NK-92 treated with Interleukin-12 subunit alpha and Interleukin-12 subunit beta, amount 100 ng/mL, for 24 hours (cell line): ENCODE measurements at regions not wholly inside any gene's neighbourhood (a gene's known extent, or its start where the extent isn't known, plus 50 kb on each side); places are given as distances from the start of the nearest gene placed in this dataset.

Source experiments
- DNase-seq: peaks from one replicate; lab custom pipeline; 2025; lab: John Stamatoyannopoulos, UW

DNA sequence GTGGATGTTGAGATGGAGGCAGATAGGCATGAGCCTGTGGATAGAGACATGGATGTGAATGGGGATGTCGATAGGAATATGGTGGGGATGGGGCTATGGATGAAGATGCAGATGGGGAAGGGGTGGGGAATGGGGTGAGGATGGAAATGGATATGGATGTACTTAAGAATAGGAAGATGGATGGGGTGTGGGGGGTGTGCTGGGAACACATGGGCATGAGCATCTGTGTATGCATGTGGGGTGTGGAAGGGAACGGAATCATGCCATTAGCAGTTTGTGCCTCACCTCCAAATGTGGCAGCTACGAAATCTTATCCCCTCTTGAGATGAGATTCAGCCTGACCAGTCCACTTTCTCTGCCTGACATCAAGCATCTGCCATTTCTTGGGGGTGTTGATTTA lies 359.5 kb upstream of the MGMT start:
- DNase-seq = no peak

DNA sequence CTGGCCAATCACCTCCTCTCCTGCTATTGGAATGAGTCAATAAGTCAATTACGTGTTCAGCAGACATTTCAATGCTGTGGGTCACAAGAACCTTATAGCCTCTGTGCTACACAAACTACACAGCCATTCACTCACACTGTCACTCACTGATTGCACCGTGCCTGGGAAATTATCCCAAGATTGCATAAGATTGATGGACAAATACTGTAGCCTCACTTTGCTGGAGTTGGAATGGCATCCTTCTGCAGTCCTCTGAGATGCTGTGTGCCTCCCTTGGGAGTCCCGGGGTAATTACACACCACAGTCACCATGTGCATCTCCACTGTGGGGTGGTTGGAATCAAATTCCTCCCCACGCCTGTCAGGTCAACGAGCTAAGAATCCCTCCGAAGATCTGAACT lies 358.7 kb upstream of the MGMT start:
- no peak for DNase-seq

DNA sequence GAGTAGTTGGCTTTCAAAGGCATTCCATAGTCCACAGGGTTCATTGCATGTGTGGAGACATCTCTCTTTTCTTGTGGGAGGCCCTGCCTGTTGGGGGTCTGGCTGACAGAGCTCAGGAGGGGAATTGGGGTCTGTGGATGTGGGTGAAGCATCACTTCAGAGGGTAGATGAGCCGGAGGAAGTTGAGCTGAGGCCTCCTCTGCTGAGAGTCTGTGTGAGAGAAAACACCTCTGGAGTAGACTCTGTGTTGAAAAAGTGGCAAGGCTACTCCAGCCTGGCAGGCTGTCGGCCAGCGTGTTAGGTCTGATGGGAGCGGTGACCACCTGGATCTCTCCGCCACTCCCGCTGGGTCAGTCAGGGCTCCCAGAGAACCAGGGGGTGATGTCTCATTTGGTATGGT lies 358.0 kb upstream of the MGMT start:
- DNase-seq = no peak

DNA sequence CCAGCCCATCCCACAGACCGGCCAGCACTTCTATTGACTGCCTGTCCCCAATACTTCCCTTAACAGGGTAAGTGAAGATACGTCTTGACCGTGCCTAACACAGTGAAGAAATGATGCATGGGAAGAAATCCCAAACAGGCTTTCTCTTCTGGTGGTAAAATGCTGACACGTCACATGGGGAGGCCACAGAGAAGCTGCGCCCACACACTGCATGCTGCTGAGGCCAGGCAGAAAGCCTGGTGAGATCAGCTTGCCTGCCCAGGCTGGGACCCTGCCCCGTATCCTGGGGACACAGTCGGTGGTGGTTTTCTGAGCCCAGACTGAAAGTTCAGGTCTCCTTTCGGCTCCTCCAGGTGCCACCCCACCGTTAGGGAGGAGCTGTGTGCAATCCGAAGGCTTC lies 356.3 kb upstream of the MGMT start:
- DNase-seq = no peak

DNA sequence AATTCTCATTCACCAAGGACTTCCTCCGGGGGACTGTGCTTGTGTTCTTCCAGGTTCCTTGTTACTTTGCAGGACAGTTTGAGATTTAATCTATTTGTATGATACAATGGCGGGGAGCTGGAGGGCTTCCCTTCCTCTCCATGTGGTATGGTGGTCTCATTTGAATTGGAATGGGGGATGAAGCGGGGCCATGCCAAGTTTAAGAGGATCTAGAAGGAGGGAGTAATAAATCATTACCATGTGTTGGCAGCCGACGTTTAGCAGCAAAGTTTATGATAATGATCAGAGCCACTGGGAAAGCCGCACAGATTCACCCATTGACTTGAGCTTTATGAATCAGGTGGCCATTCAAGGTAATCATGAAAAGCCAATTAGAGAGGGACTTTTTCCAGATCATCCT lies 355.1 kb upstream of the MGMT start:
- DNase-seq = no peak

DNA sequence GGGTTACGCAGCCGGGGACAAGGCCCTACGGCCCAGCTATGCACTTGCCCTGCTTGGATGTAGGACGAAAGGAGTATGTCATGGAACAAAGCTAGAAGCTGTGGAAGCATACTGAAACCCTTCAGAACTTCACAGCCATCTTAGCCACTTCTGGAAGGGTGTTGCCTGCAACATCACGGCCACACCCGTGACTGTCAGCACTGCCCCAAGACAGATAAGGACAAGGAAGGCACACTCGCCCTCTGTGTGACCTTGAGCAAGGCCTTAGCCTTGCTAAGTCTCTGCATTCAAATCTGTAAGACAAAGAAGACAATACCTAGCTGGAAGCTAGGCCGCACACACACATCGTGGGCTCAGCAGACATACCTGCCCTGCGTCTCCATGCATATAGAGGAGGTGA lies 352.5 kb upstream of the MGMT start:
- no peak for DNase-seq

DNA sequence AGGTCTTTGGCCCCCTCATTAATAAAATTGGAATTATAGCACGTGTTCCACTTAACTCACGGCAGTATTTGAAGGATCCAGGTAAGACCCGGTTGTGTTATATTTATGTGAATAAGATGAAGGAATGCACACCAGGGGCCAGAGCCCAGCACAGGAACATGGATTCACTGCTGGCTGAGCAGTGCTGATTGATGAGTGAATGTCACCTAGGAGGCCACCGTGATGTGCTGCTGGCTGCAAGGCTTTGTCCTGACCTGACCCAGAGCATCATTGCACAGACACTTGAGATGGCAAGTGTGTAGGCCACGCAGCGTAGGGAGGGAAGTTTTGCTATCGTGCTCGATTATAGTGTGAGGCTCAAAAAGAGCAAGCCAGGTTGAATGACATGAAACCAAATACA lies 350.7 kb upstream of the MGMT start:
- DNase-seq = no peak

DNA sequence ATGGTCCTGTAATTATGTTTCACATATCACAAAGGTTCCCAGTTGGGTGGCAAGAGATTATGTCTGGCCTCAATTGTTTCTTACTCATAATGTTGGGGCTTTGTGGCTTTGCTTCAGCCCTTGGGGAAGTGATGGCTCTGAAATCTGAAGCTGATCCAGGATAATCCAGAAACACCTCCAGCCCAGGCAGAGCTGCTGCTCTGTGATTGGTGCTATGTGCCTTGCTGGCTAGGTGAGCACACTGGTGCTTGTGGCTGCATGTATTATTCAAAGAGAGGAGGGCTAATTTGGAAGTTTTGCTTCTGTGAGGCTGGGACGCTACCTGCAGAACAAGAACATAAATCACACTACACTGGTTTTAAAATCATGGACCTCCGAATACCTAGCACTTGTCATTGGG lies 346.6 kb upstream of the MGMT start:
- DNase-seq = no peak

DNA sequence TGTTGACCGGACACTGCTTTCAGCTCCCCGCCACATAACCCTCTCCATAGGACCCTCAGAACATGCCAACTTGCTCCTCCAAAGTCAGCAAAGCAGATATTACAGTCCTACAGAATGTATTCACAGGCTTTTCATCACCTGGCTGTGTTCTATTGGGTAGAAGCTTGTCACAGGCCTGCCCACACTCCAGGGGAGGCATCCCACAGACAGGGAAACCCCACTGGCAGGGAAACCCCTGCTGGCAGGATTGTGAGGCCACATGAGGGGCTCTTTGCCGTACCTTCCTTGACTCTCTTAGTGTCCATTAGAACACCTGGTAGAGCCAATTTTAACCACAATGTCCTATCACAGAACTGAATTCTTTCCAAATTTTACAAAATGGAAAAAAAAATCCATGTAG lies 344.2 kb upstream of the MGMT start:
- DNase-seq = no peak

DNA sequence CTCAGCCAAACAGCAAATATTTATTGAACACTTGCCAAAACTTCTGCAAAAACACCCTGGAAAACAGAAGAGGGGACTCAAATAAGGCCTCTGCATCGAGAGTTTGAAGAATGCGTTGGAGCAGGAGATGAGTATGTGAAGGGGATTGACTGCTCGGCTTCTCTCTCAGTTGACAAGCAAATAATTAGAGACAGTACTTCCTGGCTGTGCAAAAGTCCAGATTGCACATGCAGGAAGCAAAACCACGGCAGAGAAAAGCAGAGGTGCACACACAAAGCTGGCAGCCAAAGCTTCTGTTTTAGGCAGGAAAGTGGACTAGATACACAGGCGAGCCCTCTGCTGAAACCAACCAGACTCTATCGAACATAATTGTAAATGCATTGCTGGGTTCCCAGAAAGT lies 343.6 kb upstream of the MGMT start:
- DNase-seq = no peak

DNA sequence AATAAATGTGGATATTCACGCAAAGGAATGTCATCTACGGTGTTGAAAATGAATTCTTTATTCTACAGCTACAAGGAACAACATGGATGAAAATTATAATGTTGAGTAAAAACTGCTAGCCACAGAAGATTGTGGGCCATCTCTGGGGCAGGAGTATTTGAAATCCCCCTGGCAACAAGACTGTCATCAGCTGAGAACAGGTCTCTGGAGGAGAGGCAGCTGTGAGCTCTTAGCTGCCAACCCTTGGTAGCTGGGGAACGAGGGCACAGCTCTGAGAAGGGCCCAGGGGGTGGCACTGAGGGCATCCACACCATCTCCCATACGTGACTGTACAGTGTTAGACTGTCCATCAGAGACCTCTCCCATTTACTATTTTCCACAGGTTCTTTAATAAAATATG lies 340.1 kb upstream of the MGMT start:
- DNase-seq = no peak

DNA sequence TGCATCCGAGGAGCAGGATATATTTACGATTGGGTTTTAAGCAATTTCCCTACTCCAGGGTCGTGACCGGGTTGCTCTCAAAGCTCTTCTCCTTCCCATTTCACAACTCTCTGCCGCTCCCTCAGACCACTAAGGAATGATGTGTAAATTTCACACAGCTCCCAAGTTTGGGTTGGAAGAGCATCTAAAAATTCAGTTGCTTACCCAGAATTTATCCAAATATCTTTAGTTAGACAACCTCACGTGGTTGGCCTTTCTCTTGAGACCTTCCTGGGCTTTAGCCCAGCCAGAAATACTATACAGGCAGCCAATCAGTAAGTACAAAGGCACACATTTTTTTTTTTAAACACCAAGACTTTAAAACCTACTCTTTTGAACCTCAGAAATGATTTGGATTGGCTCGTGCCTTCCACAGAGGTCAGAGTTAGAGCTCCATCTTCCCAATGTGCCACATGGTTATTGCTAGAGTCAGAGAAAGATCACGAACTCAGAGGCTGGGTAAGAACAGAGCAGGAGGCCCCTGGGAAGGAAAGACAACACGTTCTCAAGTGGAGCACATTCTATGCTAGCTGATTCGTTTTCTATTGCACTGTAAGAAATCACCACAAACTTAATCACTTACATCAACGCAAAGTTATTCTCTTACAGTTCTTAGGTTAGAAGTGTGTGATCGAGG lies 335.4 kb upstream of the MGMT start:
- DNase-seq = no peak

DNA sequence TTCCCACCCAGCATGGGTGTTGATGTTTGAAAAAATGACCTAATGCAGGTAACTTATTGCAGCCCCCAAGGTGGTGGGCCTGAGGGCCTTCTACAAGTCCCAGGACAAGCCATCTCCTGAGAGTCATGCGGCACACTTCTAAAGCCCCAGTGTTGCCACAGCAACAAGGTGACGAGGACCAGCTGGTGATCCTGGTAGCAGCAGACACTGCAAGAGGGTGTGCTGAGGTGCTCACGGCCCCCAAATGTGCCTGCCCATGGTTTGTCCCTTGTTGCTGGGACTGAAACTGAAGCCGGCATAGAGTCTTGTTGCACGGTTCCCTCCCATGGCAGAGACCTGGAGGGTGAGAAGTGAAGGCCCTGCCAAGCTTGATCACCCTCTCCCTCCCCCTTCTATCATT lies 333.2 kb upstream of the MGMT start:
- DNase-seq = no peak

DNA sequence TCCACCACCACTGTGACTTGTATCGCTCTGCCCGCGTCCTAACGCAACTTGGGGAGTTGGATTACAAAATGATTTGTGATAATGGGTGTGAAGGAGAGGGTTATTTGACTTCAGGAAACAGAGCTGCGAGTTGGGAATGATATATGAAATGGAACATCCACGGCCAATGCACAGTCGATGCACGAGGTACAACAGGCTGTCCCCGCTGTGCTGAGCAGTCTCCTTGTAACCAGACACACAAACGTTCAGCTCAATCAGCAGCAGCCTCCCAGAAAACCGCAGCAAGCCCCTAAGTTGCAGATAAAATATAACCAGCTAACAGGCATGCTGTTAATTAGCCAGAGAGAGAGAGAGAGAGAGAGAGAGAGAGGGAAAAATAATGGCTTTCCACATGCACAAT lies 332.7 kb upstream of the MGMT start:
- DNase-seq = no peak

DNA sequence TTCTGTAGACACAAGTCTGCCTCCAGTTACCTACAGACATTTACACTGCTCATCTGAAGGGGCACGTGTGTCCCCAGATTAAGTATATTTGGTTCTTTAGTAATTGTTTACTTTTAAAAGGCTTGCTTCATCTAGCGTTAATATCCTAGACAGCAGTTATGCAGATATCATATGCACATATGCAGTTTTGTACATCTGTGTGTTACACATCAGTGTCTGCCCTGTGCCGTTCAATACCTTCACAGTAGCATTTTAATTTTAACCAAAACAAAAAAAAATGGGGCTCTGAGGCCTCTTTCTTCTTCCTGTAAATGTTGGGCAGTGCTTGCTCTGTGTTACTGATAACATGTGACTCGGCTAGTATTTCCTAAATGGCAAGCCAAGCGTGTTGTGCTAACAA lies 331.4 kb upstream of the MGMT start:
- no peak for DNase-seq

DNA sequence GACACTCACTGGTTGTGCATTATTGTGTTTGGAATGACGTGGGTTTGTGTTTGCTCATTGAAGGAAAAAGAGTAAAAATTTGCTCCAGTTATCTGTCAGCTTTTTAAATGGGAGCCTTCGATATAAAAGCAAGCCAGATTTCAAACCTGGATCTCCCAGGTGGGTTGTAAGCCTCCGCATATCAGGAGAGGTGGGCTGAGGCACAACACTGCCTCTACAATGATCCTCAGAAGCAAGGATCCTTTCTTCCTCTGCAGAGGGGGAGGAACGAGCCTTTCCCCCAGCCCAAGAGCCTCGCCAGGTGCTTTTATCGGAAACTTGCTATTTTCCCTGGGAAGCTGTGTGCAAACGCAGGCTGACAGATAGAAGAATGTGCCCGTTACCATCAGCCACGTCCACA lies 331.0 kb upstream of the MGMT start:
- DNase-seq = no peak

DNA sequence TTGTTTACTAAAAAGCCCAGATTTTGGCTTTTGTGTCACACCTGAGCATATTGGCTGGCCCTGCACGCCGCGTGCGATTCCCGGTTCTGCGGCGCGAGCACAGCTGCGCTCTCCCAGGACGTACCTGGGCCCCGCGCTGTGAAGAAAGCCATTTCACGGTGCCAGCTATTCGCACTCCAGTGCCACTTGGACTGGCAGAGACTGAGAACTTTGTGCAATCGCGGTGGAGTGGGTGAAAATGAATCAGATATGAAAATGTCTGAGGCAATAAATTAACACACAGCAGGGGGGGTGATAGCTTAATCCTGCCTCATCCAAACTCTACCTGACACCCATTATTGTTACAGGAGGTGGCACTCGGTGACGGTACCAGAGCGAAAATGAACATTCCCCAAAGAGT lies 330.1 kb upstream of the MGMT start:
- no peak for DNase-seq

DNA sequence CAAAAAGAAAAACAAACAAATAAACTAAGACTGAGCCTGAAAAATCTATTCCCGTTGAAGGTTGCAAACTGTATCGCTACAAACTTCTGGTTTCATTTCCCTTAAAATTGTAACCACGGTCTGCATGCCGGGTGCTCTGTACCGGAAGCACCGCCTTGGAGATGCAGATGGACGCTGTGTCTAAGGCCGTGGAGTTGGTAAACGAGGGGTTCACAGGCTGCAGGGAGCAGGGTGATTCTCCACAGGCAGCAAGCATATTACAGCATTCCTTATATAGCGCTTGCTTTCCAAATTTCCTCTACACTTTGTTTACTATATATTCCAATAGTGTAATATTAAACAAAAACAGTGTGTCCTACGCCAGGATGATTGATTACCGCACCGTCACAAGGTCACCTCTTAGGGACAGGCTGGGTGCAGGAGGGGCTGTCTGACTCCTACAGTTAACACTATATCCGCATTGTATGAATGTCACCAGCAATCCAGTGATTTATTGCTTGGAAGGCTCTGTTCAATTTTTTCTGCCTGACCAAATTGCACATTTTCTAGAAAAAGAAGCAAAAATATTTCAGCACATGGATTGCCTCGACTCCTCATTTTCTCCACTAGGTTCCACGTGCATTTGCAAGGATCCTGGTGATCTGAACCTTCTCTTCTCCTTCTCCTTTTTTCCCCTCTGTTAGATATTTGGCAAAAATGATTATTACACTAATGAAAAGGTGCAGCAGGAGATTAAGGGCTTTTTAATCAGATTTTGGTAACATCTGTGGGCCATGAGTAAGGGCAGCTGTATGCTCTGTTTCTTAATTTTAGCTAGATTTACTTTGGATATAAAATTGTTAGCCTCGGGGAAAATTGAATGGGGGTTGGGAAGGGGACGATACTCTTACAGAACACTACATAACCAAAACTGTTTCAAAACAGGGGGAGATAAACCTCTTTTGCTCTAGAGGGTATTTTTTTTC lies 325.8 kb upstream of the MGMT start:
- DNase-seq = no peak

DNA sequence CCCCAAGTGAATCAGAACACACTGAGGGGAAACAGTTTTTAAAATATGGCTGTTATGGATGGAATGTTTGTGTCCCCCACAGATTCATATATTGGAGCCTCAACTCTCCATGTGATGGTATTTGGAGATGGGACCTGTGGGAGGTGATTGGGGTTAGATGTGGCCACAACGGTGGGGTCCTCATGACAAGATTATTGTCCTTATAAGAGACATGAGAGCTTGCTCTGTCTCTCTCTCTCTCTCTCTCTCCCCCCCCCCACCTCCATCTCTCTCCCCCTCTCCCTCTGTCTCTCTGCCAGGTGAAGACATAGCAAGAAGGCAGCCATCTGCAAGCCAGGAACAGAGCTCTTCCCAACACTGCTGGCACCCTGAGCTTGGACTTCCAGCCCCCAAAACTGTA lies 315.8 kb upstream of the MGMT start:
- no peak for DNase-seq

DNA sequence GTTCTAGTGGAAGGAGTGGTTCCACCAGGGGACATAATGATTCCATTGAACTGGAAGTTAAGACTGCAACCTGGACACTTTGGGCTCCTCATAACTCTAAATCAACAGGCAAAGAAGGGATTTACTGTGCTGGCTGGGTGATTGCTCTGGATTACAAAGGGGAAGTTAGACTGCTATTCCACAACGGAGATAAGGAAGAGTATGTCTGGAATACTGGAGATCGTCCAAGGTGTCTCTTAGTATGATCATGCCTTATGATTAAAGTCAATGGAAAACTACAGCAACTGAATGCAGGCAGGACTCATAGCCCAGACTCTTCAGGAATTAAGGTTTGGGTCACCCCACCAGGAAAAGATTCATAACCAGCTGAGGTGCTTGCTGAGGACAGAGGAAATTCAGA lies 310.6 kb upstream of the MGMT start:
- no peak for DNase-seq

DNA sequence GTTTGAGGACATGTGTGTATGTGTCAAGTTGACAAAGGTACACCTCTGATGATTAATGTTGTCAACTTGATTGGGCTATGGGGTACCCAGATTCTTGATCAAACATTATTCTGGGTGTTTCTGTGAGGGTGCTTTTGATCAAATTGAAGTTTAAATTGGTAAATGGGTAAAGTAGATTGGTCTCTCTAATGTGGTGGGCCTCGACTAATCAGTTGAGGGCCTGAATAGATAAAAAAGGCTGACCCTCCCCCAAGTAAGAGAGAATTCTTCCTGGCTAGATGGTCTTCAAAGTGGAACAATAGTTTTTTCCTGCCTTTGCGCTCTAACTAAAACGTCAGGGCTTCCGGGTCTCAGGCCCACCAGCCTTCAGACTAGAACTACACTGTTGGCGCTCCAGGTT lies 309.9 kb upstream of the MGMT start:
- no peak for DNase-seq

DNA sequence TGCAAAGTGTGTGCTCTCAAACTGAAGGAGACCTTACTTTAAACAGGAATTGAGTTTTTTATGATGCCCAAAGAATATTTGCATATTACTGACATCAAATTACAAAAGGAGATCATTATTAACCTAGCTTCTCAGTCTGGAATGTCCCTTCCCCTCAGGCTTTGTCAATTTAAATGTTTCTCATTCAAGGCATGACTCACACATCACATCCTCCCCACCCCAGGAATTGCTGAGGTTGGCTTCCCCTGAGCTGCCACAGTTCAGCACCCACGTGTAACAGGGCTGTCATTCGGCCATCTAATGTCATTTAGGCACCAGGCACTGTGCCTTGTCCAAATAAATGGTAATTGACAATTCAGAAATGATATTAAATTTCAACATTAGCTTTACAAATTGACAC lies 305.9 kb upstream of the MGMT start:
- peak; percentile 42 for DNase-seq

DNA sequence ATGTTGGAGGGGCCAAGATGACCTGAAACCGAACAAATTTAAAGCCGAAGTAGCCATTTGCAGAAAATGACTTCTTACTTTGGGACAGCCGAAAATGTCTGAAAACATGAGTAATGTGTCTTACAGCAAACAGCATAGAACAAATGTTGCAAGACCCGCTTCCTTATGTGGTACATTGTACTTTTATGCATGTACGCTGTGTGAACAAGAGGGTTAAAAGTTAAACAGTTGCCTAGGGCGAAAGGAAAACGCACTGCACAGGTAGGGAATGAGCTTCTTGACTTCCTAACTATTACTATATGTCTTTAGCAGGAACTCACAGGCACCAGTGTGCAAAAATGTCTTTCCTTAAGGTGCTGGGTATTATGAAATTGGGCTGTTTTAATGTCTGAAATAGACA lies 303.5 kb upstream of the MGMT start:
- no peak for DNase-seq
